Peyer's patch (tissue), 4 donors: ENCODE measurements at regions not wholly inside any gene's neighbourhood (a gene's known extent, or its start where the extent isn't known, plus 50 kb on each side); places are given as distances from the start of the nearest gene placed in this dataset.

Experiments
- DNase-seq, 3 donors: peaks; one replicate each; pipeline ENCODE4 v3.0.0-alpha.2; 2017 to 2019
- H3K27ac ChIP-seq, 4 donors: fragments of 200-600 bp; sonication (generic); one replicate each; pipeline ENCODE4 v1.5.1; 2016 to 2019
- H3K27me3 ChIP-seq, 2 donors: fragments of 200-600 bp; sonication (generic); one replicate each; pipeline ENCODE4 v1.5.1; 2019
- H3K36me3 ChIP-seq, 3 donors: fragments of 200-600 bp; sonication (generic); one replicate each; pipeline ENCODE4 v1.5.1; 2016 to 2019
- H3K4me1 ChIP-seq, 4 donors: fragments of 200-600 bp; sonication (generic); one replicate each; pipeline ENCODE4 v1.5.1; 2016 to 2019
- H3K4me3 ChIP-seq, 4 donors: fragments of 200-600 bp; sonication (generic); 1 replicate in 3 of 4; 2 replicates in 1 of 4; pipeline ENCODE4 v1.5.1; 2016 to 2019; ENCODE audit warnings: mild to moderate bottlenecking in 1 of 4
- H3K9me3 ChIP-seq, 4 donors: fragments of 200-600 bp; sonication (generic); one replicate each; pipeline ENCODE4 v1.5.1; 2016 to 2019; ENCODE audit warnings: mild to moderate bottlenecking in 1 of 4
- POLR2A ChIP-seq, 2 donors: fragments of 450-650 bp; IDR thresholded peaks; one replicate each; pipeline ENCODE4 v1.5.1; 2017; ENCODE audit warnings: antibody characterized with exemption in 2 of 2, mild to moderate bottlenecking in 2 of 2, moderate library complexity in 2 of 2
- TF ChIP-seq, protein P1 (sequence below), 6 experiments: fragments of 450-650 bp in 4 of 6; fragments of 200-600 bp in 2 of 6; sonication (generic) in 1 of 6; IDR thresholded peaks; one replicate each; pipeline ENCODE4 v1.5.1; 2017 to 2019; ENCODE audit warnings: antibody characterized with exemption in 6 of 6, mild to moderate bottlenecking in 3 of 6, moderate library complexity in 1 of 6

DNA sequence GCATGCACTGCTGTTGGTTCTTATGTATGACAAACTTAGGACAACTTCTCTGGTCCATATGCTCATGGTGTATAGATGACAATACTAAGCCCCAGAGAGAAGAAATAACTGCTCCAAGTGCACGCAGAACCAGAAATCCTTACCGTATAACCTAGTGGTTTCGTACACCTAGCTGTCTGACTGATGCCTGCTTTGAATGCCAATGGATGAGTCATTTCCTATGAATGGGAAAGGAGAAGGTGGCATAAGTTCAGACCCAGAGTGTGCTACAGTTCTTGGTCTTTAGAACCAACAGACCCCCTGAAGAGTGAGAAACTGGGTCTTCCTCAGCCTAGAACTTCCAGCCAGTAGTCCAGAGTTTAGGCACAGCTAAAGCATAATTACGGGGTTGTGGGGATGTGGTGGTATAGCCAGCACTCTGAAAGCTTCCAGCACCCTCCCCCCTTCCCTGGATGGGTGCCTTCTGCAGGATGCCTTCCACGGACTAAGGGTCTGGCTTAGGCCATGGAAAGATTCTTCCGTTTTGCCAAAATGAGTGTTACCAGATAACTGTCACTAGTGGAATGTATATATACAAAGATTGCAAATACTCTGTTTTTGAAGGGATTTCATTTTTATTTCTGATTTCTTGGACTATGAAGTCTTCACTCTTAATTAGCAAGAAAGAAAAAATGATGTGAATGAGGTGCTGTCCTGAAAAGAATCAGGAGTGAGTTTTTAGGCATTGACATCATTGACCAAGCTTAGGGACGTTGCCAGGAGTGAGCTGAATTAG lies 84.6 kb upstream of the PACRGL start:
- no peak for DNase-seq
- Histone ChIP-seq H3K4me1 (no peaks in the 10 kb centered on the region), H3K9me3 (no peaks in the 10 kb centered on the region), H3K27me3 (no peaks in the 10 kb centered on the region), H3K4me3 (no peak overlapping the region), H3K36me3 (no peaks in the 10 kb centered on the region), H3K27ac (no peak overlapping the region)
- TF ChIP-seq, protein P1, sequence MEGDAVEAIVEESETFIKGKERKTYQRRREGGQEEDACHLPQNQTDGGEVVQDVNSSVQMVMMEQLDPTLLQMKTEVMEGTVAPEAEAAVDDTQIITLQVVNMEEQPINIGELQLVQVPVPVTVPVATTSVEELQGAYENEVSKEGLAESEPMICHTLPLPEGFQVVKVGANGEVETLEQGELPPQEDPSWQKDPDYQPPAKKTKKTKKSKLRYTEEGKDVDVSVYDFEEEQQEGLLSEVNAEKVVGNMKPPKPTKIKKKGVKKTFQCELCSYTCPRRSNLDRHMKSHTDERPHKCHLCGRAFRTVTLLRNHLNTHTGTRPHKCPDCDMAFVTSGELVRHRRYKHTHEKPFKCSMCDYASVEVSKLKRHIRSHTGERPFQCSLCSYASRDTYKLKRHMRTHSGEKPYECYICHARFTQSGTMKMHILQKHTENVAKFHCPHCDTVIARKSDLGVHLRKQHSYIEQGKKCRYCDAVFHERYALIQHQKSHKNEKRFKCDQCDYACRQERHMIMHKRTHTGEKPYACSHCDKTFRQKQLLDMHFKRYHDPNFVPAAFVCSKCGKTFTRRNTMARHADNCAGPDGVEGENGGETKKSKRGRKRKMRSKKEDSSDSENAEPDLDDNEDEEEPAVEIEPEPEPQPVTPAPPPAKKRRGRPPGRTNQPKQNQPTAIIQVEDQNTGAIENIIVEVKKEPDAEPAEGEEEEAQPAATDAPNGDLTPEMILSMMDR (IDR thresholded peaks at IDR 0.05) = no peak
- no peak for TF ChIP-seq POLR2A (IDR thresholded peaks at IDR 0.05)

DNA sequence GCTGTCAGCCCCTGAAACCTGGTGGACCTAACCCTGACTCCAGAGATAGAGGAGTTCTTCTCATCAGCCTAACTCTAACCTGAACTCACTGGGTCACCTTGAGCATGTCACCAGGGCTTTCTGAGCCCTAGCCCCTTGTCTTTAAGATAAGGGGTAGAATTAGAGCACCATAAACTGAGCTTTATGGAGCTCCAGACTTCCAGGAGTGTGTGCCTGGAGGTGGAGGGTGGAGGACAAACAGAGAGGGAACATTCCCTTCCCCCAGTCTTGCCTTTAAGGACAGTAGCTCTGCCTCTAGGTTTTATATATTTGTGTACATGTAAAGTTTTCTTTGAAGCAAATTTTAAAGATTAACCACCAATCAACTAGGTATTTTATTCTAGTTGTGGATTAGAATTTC lies 83.9 kb upstream of the PACRGL start:
- no peak for DNase-seq
- no peaks in the 10 kb centered on the region for H3K27me3 ChIP-seq
- no peaks in the 10 kb centered on the region for H3K4me1 ChIP-seq
- H3K9me3 ChIP-seq = no peaks in the 10 kb centered on the region
- H3K4me3 ChIP-seq = no peak overlapping the region
- no peak overlapping the region for H3K27ac ChIP-seq
- H3K36me3 ChIP-seq = no peaks in the 10 kb centered on the region
- TF ChIP-seq, protein P1 (IDR thresholded peaks at IDR 0.05) = no peak
- TF ChIP-seq POLR2A (IDR thresholded peaks at IDR 0.05) = no peak

DNA sequence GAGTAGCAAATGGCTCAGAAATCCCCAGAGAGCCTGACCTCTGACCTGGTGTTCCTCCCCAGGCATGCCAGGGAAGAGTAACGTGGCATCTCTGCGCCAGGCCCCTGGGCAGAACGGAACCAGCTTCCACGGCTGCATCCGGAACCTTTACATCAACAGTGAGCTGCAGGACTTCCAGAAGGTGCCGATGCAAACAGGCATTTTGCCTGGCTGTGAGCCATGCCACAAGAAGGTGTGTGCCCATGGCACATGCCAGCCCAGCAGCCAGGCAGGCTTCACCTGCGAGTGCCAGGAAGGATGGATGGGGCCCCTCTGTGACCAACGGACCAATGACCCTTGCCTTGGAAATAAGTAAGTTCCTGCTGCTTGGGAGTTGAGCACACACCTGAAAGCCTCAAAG lies 83.4 kb upstream of the PACRGL start:
- Histone ChIP-seq H3K27me3 (no peaks in the 10 kb centered on the region), H3K4me3 (no peak overlapping the region), H3K27ac (no peak overlapping the region), H3K9me3 (no peaks in the 10 kb centered on the region), H3K36me3 (no peaks in the 10 kb centered on the region), H3K4me1 (no peaks in the 10 kb centered on the region)
- DNase-seq = no peak
- no peak for TF ChIP-seq POLR2A (IDR thresholded peaks at IDR 0.05)
- TF ChIP-seq, protein P1 (IDR thresholded peaks at IDR 0.05) = no peak

DNA sequence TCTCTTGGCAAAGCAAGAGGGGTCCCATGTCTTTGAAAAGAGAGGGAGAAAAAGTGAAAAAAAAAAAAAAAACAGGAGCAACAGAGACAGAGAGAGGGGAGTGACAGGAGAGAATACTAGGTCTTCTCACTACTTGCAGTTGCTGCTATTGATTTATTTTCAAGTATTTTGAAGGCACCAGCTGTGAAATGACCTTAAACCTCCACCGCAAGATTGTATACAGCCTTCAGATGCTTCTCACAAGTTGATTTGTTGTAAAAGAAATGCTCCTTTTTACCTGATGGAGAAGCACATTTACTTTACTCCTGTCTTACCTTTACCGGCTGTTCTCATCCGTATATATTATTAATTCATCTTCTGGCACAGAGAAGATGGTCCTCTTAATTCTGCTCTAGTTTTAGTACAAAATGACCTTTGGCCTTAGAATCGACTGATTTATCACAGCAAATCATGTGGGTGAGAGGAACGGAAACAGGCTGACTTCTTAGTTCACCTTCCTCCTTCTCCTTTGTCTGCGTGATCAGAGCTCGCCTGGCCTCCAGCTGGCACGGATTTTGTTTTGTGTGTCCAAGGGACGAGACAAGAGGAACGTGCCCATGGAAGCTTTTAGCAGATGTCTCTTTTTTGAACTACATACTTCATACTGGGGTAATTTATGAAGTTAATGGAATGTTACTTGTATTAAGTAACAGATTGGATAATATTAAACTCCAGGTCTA lies 82.4 kb upstream of the PACRGL start:
- no peaks in the 10 kb centered on the region for H3K36me3 ChIP-seq
- H3K4me1 ChIP-seq = no peaks in the 10 kb centered on the region
- H3K9me3 ChIP-seq = no peaks in the 10 kb centered on the region
- H3K27me3 ChIP-seq = no peaks in the 10 kb centered on the region
- H3K4me3 ChIP-seq = no peak overlapping the region
- TF ChIP-seq, protein P1 (IDR thresholded peaks at IDR 0.05) = no peak
- no peak for TF ChIP-seq POLR2A (IDR thresholded peaks at IDR 0.05)
- H3K27ac ChIP-seq = peak overlapping the region in 1 of 4 donors; percentile 8
- peak in 1 of 3 donors; percentile 49 for DNase-seq

DNA sequence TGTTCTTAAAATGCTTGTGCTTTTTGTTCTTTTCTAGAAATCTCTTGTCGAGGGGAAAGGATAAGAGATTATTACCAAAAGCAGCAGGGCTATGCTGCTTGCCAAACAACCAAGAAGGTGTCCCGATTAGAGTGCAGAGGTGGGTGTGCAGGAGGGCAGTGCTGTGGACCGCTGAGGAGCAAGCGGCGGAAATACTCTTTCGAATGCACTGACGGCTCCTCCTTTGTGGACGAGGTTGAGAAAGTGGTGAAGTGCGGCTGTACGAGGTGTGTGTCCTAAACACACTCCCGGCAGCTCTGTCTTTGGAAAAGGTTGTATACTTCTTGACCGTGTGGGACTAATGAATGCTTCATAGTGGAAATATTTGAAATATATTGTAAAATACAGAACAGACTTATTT lies 81.5 kb upstream of the PACRGL start:
- TF ChIP-seq POLR2A (IDR thresholded peaks at IDR 0.05) = no peak
- TF ChIP-seq, protein P1 (IDR thresholded peaks at IDR 0.05) = no peak
- Histone ChIP-seq H3K4me1 (no peaks in the 10 kb centered on the region), H3K36me3 (no peaks in the 10 kb centered on the region), H3K27me3 (no peaks in the 10 kb centered on the region), H3K9me3 (no peaks in the 10 kb centered on the region), H3K4me3 (no peak overlapping the region), H3K27ac (peak overlapping the region in 1 of 4 donors; percentile 8)
- no peak for DNase-seq
